ENCODE measurements at regions not wholly inside any gene's neighbourhood (a gene's known extent, or its start where the extent isn't known, plus 50 kb on each side); places are given as distances from the start of the nearest gene placed in this dataset.
"Not testable (repeated sequence)": the region's sequence is repeated elsewhere in the genome, so short reads cannot be mapped to it uniquely, and the experiment has no call there.

DNA sequence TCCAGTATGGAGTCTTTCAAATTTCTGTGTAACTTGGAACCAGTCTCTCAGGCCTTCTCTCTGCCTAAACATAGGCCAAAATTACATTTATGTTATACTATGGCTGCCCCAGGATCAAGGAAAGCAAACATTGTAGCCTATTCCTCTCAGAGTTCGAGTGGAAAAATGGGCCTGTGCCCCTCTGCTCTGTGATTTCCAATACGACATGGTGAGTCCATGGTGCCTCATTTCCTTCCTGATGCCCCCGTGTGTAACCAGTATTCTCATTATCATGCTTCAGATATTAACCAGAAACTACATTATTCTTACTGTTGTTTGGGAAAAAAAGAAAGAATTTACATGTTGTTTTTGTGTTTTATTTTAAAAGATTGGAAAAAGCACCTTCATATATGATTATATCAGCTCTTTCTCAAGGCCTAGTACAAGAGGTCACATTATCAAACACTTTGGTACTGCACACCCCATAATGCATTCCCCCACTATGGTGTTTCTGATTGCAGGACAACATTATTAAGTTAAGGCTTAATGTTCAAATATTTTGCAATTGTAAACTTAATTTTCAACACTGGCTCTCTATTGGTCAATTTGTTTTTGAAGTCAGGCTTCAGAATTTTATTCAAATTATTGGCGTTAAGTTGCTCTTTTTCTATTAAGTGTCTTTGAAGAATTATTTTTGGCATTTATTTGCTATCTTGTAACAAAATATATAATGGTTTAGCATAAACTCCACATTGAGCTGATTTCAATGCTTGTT, 151.8 kb upstream of the SLC27A6 start:
- DNase-seq: no peak

DNA sequence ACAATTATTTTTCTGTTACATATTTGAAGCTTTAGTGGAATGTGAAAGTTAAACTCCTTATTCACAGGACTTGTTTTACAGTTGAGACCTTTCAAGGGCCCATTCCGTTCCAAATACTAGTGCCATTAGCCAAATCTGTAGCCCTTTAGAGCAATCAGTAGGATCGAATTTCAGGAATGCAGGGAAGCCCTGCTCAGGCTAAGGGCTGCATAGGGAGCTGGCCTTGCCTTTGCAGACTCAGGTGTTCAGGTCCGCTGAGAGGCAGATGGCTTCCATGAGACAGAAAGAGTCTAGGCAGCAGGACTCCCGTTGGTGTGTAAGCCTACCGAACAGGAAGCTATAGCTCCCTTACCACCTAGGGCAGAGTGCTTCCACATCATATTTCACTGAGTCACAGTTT, 150.1 kb upstream of the SLC27A6 start:
- no peak for DNase-seq

DNA sequence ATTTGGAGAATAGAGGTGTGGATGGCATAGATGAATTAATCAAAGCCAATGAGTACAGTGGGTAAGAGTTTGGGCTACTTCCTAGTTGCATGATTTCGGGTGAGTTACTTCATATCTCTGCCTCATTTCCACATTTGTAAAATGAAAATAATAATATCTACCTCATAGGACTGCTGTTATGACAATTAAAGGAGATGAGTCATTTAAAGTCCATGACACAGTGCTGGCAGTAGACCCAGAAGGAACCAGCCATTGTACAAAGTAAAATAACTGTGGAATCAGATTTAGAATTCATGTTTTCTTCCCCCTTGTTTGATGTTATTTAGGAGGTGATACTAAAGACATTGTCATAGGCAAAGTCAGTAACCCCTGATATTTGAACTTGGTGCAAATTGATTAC, 139.5 kb upstream of the SLC27A6 start:
- no peak for DNase-seq

DNA sequence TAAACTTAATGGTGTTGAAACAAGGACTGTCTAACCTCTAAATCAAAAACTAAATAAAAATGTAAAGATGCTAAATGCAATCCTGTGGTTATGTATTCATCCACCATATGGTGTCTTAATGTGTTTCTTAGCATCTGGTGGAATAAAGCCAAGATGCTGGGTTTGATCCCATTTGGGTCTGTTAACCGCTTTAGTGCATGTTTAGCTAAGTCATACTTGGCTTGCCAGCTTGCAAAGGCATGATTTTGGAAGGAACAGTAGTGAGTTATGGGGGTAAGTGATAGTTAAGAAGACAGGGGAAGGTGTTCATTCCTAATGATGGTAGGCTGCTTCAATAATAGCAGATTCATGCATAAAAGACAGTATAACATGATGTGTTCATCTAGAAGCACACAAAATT, 139.0 kb upstream of the SLC27A6 start:
- no peak for DNase-seq

DNA sequence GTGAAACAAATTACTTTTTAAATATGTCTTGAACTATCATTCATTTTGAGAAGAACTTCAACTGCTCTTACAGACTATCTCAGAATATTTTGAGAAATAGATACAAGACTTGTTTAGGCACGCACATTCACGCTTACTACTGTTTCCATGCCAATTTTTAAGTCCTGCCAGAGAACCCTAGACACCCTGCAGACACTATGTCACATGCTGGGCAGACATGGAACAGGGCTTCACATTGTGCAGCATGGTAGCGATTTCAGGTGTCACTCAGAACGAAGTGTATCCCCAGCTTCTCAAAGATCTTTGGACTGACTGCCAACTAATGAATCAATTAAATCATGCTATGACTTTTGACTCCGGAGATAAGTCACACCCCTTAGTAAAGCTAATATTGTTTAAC, 128.7 kb upstream of the SLC27A6 start:
- no peak for DNase-seq

DNA sequence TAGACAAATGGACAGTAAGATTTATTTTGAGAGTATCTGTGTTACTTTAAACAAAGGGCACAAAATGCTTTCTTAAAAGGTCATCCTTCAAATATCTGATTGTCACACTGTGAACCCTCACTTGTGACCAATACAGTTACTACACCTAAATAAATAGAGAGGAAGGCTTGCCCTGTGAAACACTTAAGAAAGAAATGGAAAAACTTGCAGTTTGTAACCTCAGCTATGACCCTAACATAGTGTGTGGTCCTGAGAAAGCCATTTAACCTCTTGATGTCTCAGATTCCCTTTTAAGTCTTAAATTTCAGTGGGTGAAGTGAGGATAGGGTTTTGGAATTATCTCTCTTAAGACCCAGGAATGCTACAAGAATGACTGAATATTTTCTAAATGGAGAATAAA, 126.7 kb upstream of the SLC27A6 start:
- no peak for DNase-seq

DNA sequence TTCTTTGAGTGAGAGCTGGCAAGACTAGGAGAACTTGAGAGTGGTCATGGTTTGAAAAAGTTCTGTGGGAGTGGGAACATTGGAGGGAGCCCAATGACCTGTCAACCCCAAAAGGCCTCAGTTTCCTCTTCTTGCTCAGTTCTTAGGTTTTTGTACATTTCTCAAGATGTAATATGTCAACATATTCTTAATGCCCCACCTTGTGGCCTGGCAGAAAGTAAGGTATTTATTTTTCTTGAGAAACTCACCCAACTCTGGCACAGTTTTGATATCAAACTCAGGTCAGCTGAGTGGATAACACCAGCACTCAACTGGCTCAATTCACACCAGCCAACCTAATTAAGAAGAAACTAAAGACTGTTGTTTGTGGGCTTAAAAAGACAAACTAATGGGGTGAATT, 123.0 kb upstream of the SLC27A6 start:
- no peak for DNase-seq

DNA sequence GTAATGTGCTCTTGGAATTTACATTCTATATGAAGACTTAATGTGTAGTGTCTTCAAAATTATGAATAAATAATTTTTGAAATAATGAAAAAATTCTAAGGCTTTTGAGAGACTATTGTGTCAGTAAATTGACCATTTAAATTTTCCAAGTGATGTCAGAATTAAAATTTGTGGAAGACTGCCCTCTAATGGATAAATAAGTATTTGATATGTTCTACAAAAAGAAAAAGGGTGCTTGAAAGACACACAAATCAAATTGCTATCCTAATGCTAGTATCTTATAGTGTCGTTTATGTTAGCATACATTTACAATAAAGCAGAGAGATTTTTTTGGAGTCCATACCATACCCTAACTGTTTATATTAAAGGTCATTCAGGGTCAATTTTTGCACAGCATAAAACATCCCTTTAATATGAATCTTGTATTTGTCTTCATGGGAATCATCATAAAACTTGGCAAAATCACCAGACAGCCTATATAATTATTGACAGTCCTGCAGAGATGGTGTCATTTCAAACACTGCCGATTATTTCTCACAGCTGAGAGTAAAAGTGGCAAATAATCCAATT, 120.8 kb upstream of the SLC27A6 start:
- peak in 1 of 3 donors; percentile 13 for DNase-seq

DNA sequence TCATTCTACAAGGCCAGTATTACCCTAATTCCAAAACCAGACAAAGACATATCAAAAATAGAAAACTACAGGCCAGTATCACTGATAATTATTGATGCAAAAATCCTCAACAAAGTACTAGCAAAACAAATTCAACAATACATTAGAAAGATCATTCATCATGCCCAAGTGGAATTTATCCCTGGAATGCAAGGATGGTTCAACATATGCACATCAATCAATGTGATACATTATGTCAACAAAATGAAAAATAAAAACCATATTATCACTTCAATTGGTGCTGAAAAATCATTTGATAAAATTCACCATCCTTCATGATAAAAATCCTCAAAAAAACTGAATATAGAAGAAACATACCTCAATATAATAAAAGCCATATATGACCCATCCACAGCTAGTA, 115.2 kb upstream of the SLC27A6 start:
- no peak for DNase-seq

DNA sequence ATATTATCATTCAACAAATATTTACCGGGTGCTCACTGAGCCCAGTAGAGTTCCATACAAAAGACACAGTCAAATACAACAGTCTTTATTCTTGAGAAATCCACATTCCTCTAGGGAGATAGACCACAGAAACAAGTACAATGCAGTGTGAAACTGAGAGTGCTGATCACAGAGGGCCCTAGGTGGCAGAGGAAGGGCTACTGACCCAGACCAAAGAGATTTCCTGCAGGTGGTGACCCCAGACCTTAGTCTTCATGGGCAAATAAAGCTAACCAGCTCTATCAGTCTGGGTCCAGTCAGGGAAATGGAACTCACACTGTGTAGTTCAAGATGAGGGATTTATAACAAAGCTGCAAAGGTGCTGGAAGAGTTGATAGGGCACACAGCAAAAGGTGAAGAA, 110.4 kb upstream of the SLC27A6 start:
- DNase-seq: no peak

DNA sequence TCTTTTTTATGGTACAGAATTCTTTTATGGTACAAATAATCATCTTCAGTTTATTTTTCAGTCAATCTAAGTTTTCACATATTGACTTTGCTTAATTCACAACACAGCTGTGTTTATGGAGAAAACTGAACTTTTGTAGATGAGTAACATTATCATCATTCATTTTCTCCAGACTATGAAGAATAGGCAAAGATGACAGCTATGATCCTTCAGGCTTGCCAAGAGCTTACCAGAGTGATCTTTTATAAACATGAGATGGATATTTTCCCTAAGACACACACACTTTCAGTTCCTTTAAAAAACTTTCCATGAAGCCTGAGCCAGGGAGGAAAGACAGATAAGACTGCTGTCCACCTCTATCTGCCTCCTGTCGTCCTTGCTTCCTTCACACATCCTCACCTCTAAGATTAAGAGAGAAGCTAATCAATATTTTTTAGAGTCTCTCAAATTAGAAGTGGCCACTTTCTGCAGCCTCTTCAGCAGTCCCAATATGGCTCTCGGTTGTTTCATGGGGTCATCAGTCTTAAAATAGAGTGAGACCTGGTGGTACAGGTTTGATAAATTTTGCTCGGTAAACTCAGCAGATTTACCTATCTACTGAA, 108.1 kb upstream of the SLC27A6 start:
- no peak for DNase-seq

DNA sequence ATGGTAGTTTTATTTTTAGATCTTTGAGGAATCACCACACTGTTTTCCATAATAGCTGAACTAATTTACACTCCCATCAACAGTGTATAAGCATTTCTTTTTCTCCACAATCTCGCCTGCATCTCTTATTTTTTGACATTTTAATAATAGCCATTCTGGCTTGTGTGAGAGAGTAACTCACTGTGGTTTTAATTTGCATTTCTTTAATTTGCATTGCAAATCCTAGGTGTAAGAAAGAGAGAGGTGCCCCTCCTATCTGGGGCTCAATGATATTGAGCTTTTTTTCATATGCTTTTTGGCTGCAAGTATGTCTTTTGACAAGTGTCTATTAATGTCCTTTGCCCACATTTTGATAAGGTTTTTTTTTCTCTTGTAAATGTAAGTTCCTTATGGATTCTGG, 106.3 kb upstream of the SLC27A6 start:
- DNase-seq: no peak

DNA sequence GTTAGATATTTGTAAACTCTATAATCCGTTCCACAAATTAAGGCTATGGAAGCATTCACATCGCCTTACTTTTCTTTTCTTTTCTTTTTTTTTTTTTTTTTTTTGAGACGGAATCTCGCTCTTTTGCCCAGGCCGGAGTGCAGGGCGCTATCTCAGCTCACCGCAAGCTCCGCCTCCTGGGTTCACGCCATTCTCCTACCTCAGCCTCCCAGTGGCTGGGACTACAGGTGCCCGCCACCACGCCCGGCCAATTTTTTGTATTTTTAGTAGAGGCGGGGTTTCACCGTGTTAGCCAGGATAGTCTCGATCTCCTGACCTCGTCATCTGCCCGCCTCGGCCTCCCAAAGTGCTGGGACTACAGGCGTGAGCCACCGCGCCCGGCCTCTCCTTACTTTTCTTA, 104.1 kb upstream of the SLC27A6 start:
- not testable (repeated sequence) for DNase-seq

DNA sequence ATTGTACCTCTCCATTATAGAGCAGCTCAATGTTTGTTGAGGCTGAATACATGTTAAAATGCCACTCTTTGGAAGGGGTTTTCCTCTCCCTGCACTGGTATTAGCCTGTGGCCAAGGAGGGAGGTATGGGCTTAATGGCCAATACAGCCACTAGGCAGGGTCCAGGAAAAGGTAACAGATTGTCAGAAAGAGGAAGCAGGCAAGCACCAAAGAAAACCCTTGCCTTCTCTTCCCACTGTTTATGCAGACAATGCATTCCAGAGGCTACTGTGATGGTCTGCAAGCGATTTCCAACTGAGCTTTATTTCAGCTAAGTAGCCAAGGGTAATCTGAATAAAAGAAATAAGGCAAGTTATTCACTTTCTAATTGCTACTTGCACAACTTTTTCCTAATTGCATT, 95.3 kb upstream of the SLC27A6 start:
- DNase-seq: no peak

DNA sequence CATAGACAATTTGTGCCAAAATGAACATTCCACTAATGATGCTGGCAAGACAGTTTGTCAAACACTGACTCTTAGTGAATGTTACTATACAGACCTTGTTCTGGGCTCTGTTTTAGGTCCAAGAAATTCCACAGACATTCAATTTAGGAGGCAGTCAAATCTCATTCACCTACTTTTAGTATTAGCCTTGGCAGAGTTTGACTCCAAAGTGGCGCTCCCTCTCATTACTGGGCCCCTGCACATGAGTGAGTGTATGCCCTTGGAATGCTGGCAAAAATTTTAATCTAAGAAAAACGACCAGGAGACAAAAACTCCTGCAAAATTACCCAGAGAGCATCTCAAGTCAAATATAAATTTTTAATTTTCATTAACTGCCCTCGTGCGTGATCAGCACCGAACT, 94.9 kb upstream of the SLC27A6 start:
- DNase-seq: no peak

DNA sequence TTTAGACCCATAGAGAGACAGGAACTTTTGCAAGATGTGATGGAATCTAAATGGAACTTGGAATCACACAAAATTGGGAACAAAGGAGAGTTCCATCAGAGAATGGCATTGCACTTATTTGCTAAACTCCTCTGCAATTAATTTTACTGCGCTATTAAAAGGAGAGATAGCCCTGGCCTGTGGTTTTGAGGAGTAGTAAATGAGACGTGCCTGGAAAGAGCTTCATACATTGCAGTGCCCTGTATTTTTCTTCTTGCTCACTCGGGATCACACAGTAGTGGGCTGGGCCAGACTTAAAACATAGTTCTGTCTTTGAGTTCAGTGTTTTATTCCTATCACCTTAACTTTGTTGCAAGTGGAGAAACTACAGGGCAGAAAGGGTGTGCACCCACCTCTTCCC, 94.4 kb upstream of the SLC27A6 start:
- no peak for DNase-seq

DNA sequence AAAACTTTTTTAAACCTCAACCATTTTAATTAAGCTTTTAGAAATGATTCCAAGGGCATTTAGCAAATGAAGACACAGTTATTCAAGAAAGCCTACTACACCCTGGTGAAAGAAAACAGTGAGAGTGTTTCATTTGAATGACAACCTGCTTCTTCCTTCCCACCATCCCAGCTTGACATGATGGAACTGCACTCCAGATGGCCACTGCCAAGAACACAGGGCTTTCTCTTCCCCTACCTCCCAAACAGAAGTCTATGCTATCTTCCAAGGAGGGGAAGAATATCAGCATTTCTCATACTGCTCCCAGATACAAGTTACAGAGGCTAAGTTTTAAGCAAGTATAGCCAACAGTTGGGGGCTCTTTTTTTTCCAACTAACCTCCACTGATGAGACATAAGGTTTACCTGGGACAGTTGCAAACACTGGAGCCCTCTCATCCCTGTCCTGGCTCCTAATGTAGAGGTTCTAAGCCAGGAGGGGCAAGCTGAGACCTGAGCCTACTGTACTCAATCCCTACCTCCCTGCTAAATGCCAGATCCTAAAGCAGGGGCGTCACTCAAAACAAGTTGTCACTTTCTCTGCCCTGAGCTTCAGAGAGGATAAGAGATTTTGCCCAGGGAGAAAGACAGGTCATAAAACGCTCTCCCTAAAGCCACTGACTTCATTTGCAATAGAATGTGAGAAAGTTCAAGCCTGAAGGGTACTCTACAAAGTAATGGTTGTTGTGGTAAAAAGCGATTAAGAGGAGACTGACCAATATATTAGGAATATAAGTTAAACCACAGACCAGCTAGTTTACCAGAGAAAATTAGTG, 88.5 kb upstream of the SLC27A6 start:
- no peak for DNase-seq

DNA sequence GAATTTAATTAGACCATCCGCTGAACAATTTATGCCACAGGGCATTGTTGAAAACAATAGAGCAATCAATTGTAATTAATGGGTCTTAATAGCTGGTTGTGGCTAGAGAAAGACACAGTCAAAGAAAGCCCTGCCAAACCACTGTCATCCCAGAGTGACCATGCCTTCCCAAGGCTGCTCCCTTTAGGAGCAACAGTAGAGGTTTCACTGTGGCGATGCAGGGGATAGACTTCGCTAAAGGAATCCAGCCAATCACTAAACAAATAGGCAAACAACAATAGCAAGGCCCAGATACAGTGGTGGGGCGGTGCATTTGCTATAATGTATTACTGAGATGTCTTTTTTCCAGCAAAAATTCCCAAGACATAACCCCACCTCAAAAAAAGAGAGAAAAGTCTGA, 87.8 kb upstream of the SLC27A6 start:
- no peak for DNase-seq

DNA sequence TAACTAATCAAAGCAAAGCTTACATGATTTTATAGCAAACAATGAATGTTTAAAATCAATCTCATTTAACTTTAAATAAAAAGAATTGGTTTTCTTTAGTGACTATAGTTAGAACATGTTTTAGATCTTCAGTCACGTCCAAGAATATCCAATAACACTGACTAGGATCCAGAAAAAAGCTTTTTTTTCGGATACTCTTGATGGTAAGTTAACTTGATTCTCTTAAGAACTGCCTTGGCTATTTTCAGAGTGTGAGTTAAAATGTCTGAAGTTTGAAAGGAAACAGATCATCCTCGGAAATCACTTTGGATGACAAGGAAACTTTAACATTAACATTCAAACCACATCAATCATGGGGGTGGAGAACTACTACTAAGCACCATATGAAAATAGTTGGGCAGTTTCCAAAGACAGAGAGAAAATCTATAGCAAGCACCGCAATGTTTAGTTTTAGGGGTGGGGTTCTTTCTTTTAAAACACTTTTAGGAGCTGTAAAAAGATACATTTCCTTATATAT, 83.7 kb upstream of the SLC27A6 start:
- no peak for DNase-seq

DNA sequence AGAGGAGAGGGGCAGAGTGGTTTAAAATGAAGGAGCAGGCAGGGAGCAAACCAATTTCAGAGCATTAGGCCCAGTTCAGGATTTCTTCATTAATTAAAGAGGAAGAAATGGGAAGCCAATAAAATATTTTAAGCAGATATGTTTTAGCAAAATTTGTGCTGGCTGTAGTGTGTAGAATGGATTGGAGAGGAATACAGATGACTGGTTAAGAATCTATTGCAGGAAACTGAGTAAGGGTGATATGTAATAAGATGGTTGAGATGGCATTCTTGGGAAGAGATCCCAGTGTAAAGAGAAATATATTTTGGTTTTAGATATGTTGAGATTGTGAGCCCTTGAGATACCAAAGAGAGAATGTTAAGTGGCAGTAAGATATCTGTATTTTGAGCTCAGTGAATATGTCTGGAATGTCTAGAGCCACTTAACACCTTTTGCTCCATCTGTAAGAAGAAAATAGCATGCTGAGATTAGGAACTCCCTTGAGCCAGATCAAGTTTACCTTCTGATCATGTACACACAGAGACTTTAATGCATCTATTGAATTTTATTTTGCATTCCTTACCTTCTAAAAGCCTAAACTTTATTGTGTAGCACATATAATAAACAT, 79.5 kb upstream of the SLC27A6 start:
- DNase-seq: no peak

DNA sequence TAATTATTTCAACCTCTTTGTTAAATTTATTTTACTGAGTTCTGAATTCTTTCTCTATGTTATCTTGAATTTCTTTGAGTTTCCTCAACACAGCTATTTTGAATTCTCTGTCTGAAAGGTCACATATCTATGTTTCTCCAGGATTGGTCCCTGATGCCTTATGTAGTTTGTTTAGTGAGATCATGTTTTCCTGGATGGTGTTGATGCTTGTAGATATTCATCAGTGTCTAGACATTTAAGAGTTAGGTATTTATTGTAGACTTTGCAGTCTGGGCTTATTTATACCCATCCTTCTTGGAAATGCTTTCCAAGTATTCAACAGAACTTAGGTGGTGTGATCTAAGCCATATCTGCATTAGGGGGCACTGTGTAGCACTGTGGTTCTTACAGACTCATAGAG, 70.2 kb upstream of the SLC27A6 start:
- DNase-seq: no peak

DNA sequence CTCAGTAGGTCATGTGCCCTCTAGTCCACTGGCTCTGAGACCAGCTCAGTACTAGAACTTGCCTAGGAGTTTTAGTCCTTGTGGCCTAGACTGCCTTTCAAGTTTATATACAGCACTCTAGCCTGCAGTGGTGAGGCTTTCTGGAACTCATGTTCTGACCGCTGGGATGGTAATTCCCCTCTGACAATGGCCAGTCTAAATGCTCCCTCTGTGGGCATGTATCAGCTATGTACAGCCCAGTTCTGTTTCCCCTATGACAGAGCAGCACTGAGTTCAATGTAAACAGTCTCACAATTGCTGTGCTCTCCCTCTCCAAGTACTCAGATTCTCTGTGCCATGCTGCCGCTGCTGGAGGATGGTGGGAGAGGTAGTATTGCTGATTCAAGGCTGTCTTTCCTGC, 68.6 kb upstream of the SLC27A6 start:
- no peak for DNase-seq

DNA sequence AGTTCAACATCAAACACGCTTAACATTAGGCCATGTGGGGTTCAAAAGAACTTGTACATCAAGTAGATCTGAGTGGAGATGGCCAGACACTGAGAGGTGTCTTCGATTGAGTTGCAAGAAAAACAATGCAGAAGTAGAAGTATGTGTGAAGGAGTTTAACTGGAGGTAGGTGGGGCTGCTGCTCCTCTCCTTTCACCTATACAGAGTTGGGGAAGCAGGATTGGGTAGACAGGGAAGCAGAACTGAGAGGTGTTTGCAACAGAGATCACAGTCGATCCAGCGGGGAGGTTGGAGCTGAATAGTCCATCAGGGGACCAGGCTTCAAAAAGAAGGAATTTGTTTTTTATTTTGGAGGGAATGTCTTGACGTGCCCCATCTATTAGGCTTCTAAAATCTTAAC, 61.7 kb upstream of the SLC27A6 start:
- no peak for DNase-seq

Measured in suppressor macrophage treated with lipopolysaccharide for 1 hour (primary cell).